ENCODE measurements at regions not wholly inside any gene's neighbourhood (a gene's known extent, or its start where the extent isn't known, plus 50 kb on each side); places are given as distances from the start of the nearest gene placed in this dataset.

DNA sequence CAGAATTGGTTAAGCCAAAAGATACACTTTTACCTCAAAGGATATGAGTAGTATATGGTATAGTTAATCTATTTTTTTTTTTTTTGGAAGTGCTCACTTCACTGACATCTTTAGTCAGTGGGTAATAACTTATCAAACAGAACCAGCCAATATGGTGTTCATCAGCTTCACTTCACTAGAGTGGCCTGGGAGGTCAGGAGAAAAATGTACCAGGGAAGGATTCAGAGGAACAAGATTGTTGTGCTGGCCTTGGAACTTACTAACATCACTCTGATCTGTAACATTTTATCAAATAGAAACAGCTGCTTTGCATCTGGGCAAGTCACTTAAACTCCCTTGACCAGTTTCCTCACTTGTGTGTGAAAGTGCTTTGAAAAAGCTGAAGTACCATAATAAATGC, 962.7 kb downstream of the BCL11A start:
- TF ChIP-seq POLR2AphosphoS5 (IDR thresholded peaks at IDR 0.05; ENCODE audit: low read depth, low read length) = no peak
- TF ChIP-seq, protein P1, sequence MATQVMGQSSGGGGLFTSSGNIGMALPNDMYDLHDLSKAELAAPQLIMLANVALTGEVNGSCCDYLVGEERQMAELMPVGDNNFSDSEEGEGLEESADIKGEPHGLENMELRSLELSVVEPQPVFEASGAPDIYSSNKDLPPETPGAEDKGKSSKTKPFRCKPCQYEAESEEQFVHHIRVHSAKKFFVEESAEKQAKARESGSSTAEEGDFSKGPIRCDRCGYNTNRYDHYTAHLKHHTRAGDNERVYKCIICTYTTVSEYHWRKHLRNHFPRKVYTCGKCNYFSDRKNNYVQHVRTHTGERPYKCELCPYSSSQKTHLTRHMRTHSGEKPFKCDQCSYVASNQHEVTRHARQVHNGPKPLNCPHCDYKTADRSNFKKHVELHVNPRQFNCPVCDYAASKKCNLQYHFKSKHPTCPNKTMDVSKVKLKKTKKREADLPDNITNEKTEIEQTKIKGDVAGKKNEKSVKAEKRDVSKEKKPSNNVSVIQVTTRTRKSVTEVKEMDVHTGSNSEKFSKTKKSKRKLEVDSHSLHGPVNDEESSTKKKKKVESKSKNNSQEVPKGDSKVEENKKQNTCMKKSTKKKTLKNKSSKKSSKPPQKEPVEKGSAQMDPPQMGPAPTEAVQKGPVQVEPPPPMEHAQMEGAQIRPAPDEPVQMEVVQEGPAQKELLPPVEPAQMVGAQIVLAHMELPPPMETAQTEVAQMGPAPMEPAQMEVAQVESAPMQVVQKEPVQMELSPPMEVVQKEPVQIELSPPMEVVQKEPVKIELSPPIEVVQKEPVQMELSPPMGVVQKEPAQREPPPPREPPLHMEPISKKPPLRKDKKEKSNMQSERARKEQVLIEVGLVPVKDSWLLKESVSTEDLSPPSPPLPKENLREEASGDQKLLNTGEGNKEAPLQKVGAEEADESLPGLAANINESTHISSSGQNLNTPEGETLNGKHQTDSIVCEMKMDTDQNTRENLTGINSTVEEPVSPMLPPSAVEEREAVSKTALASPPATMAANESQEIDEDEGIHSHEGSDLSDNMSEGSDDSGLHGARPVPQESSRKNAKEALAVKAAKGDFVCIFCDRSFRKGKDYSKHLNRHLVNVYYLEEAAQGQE (IDR thresholded peaks at IDR 0.05; ENCODE audit: insufficient read depth in 1 of 2, low read depth in 2 of 2, low read length in 1 of 2) = no peak
- TF ChIP-seq, protein P2, sequence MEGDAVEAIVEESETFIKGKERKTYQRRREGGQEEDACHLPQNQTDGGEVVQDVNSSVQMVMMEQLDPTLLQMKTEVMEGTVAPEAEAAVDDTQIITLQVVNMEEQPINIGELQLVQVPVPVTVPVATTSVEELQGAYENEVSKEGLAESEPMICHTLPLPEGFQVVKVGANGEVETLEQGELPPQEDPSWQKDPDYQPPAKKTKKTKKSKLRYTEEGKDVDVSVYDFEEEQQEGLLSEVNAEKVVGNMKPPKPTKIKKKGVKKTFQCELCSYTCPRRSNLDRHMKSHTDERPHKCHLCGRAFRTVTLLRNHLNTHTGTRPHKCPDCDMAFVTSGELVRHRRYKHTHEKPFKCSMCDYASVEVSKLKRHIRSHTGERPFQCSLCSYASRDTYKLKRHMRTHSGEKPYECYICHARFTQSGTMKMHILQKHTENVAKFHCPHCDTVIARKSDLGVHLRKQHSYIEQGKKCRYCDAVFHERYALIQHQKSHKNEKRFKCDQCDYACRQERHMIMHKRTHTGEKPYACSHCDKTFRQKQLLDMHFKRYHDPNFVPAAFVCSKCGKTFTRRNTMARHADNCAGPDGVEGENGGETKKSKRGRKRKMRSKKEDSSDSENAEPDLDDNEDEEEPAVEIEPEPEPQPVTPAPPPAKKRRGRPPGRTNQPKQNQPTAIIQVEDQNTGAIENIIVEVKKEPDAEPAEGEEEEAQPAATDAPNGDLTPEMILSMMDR (IDR thresholded peaks at IDR 0.05) = no peak
- no peak for TF ChIP-seq SIN3A (IDR thresholded peaks at IDR 0.05; ENCODE audit: borderline replicate concordance, insufficient read depth, low read depth, low read length)
- no peak for TF ChIP-seq TCF7L2 (IDR thresholded peaks at IDR 0.05; ENCODE audit: low read depth, low read length)
- intact Hi-C loops (cut with micrococcal nuclease; ENCODE audit: unreplicated experiment) = no loop called here
- no peak overlapping the region for H3K4me3 ChIP-seq (ENCODE audit: low read depth in 2 of 2, low read length in 2 of 2)
- no peaks in the 10 kb centered on the region for H3K27me3 ChIP-seq (ENCODE audit: control insufficient read depth, insufficient read depth, low read length)
- no peak overlapping the region for H3K27ac ChIP-seq (ENCODE audit: low read length)
- no peak for ATAC-seq
- in situ Hi-C loops (cut with HindIII; ENCODE audit: low pct_unique_long_range_greater_than_20kb, low sequenced_read_pairs) = no loop called here
- no peak for DNase-seq (ENCODE audit: low read depth, low spot score)
- no peaks in the 10 kb centered on the region for H3K36me3 ChIP-seq (ENCODE audit: control insufficient read depth, insufficient read depth, low read length)
- POLR2A ChIA-PET = no interaction called here
- H3K4me1 ChIP-seq (ENCODE audit: control insufficient read depth, insufficient read depth, low read length) = no peaks in the 10 kb centered on the region
- CTCF ChIA-PET = no interaction called here
- no peaks in the 10 kb centered on the region for H3K9me3 ChIP-seq (ENCODE audit: control insufficient read depth, insufficient read depth, low read depth, low read length)
- BruUV-seq (replicated peaks) = no TSS peak

DNA sequence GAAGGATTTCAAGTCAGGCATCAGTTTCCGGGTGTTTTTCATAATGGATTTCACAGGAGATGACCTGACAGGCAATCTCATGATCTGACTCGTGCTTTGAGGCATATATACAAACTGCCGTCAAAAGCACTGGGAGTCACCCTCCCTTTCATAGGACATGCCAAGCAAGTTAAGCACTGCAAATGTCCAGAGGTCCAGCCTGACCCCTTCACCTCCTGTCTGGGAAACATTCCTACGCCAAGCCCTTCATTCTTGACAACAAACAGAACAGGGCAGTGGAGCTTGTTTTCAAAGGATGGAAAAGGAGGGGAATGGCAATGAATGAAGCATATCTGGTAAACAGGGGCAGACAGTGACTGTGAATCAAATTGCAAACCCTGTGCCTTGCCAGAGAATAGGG, 963.6 kb downstream of the BCL11A start:
- no peaks in the 10 kb centered on the region for H3K9me3 ChIP-seq (ENCODE audit: control insufficient read depth, insufficient read depth, low read depth, low read length)
- H3K4me1 ChIP-seq (ENCODE audit: control insufficient read depth, insufficient read depth, low read length) = no peaks in the 10 kb centered on the region
- no peaks in the 10 kb centered on the region for H3K36me3 ChIP-seq (ENCODE audit: control insufficient read depth, insufficient read depth, low read length)
- H3K27ac ChIP-seq (ENCODE audit: low read length) = no peak overlapping the region
- in situ Hi-C loops (cut with HindIII; ENCODE audit: low pct_unique_long_range_greater_than_20kb, low sequenced_read_pairs) (no loop called here), intact Hi-C loops (cut with micrococcal nuclease; ENCODE audit: unreplicated experiment) (no loop called here)
- ChIA-PET CTCF (no interaction called here), POLR2A (no interaction called here)
- TF ChIP-seq, protein P1 (IDR thresholded peaks at IDR 0.05; ENCODE audit: insufficient read depth in 1 of 2, low read depth in 2 of 2, low read length in 1 of 2) = no peak
- TF ChIP-seq POLR2AphosphoS5 (IDR thresholded peaks at IDR 0.05; ENCODE audit: low read depth, low read length) (no peak), TCF7L2 (IDR thresholded peaks at IDR 0.05; ENCODE audit: low read depth, low read length) (no peak)
- TF ChIP-seq, protein P2 (IDR thresholded peaks at IDR 0.05) = no peak
- BruUV-seq (replicated peaks) = no TSS peak
- H3K4me3 ChIP-seq (ENCODE audit: low read depth in 2 of 2, low read length in 2 of 2) = no peak overlapping the region
- ATAC-seq = no peak
- no peaks in the 10 kb centered on the region for H3K27me3 ChIP-seq (ENCODE audit: control insufficient read depth, insufficient read depth, low read length)
- no peak for DNase-seq (ENCODE audit: low read depth, low spot score)
